NCI-H1105 (cell line): ENCODE measurements at regions not wholly inside any gene's neighbourhood (a gene's known extent, or its start where the extent isn't known, plus 50 kb on each side); places are given as distances from the start of the nearest gene placed in this dataset.
A peak's percentile ranks its signal among the peaks of the same experiment; 100 is the strongest.

Experiments
- DNase-seq: peaks from one replicate; lab custom pipeline; 2025; lab: John Stamatoyannopoulos, UW

- no peak for DNase-seq
Observed at GRCh38 chr11:115964091-115964490, 459.9 kb upstream of the CADM1 start.

GRCh38 chr11:115963156-115963555 is 458.9 kb upstream of the CADM1 start:
- DNase-seq, result no peak

- no peak for DNase-seq
Observed at GRCh38 chr11:115961159-115962003, 457.2 kb upstream of the CADM1 start.

GRCh38 chr11:115959081-115959486 is 454.9 kb upstream of the CADM1 start:
- DNase-seq, result no peak

GRCh38 chr11:115958089-115959000 is 454.1 kb upstream of the CADM1 start:
- no peak for DNase-seq

- DNase-seq, result no peak
Observed at GRCh38 chr11:115955803-115956202, 451.6 kb upstream of the CADM1 start.

- no peak for DNase-seq
Observed at GRCh38 chr11:115950660-115951059, 446.4 kb upstream of the CADM1 start.

- no peak for DNase-seq
Observed at GRCh38 chr11:115944596-115944995, 440.4 kb upstream of the CADM1 start.

- no peak for DNase-seq
Observed at GRCh38 chr11:115942011-115942410, 437.8 kb upstream of the CADM1 start.

GRCh38 chr11:115941481-115941993 is 437.3 kb upstream of the CADM1 start:
- DNase-seq, result no peak

- DNase-seq, result no peak
Observed at GRCh38 chr11:115941044-115941443, 436.8 kb upstream of the CADM1 start.

- DNase-seq, result peak; percentile 92
Observed at GRCh38 chr11:115939731-115940421, 435.7 kb upstream of the CADM1 start.

GRCh38 chr11:115939104-115939730 is 435.0 kb upstream of the CADM1 start:
- DNase-seq, result no peak

GRCh38 chr11:115933564-115933963 is 429.3 kb upstream of the CADM1 start:
- DNase-seq, result no peak

GRCh38 chr11:115931548-115932083 is 427.4 kb upstream of the CADM1 start:
- no peak for DNase-seq

- DNase-seq, result no peak
Observed at GRCh38 chr11:115930886-115931547, 426.8 kb upstream of the CADM1 start.

GRCh38 chr11:115930291-115930690 is 426.1 kb upstream of the CADM1 start:
- no peak for DNase-seq

- DNase-seq, result no peak
Observed at GRCh38 chr11:115929618-115930129, 425.5 kb upstream of the CADM1 start.

GRCh38 chr11:115928811-115929210 is 424.6 kb upstream of the CADM1 start:
- DNase-seq, result no peak

- no peak for DNase-seq
Observed at GRCh38 chr11:115927823-115928329, 423.7 kb upstream of the CADM1 start.
